H1 (cell line): ENCODE measurements at regions not wholly inside any gene's neighbourhood (a gene's known extent, or its start where the extent isn't known, plus 50 kb on each side); places are given as distances from the start of the nearest gene placed in this dataset.

ENCODE experiments used
- CHD1 ChIP-seq: IDR thresholded peaks from 2 replicates; pipeline ENCODE4 v1.6.1; 2012; ENCODE audit warnings: low read depth, low read length, improper control_type of control experiment
- CHD7 ChIP-seq: fragments of 300-600 bp; sonication (generic); IDR thresholded peaks from 2 replicates; pipeline ENCODE4 v1.7.1; 2012; ENCODE audit warnings: low read length, moderate library complexity, mild to moderate bottlenecking, inconsistent platforms; ENCODE audit not compliant: insufficient replicate concordance
- E2F6 ChIP-seq: IDR thresholded peaks from 2 replicates; pipeline ENCODE4 v1.6.1; 2012; ENCODE audit warnings: inconsistent platforms
- HDAC6 ChIP-seq: IDR thresholded peaks from one replicate; pipeline ENCODE4 v1.7.1; 2012; ENCODE audit warnings: low read depth, mild to moderate bottlenecking, inconsistent platforms, low read length, moderate library complexity
- SAP30 ChIP-seq: fragments of 300-600 bp; sonication (generic); IDR thresholded peaks from 2 replicates; pipeline ENCODE4 v1.7.1; 2012; ENCODE audit warnings: low read length, moderate library complexity, mild to moderate bottlenecking, inconsistent platforms; ENCODE audit not compliant: insufficient read depth, insufficient replicate concordance
- SP1 ChIP-seq: IDR thresholded peaks from 2 replicates; pipeline ENCODE4 v1.6.1; 2011; ENCODE audit warnings: low read depth, low read length
- TAF7 ChIP-seq: optimal IDR thresholded peaks from 2 replicates; pipeline ENCODE3; 2011; ENCODE audit warnings: low read depth, mild to moderate bottlenecking, inconsistent platforms, low read length, moderate library complexity, borderline replicate concordance
- USF2 ChIP-seq: IDR thresholded peaks from 2 replicates; pipeline ENCODE4 v1.6.1; 2011; ENCODE audit warnings: low read length, improper control_type of control experiment

GRCh38 chr2:144267239-144267638, 252.7 kb downstream of the ZEB2 start (continued):
- TF ChIP-seq CHD7 (no peak), E2F6 (no peak), SP1 (no peak), USF2 (no peak), CHD1 (no peak), TAF7 (no peak), SAP30 (no peak), HDAC6 (no peak)
